ENCODE measurements at regions not wholly inside any gene's neighbourhood (a gene's known extent, or its start where the extent isn't known, plus 50 kb on each side); places are given as distances from the start of the nearest gene placed in this dataset.

DNA sequence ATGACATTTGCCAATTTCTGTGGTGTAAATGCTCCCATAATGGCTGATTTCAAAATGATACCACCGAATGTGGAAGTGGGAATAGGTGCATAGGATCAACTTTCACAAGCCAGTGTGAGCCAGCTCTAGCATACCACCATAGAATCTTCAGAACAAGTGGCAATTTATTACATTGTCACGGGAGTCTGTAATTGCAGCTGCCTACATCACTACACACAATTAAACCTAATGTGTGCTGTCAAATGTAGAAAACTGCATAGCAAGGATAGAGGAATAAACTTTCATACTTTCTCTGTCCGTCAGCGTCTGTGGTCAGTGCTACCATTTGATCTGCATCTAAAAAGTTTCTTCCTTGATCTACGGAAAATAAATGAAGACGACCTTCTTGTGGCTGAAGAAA lies 417.8 kb upstream of the TOM1L1 start:
- TF ChIP-seq, protein P1, sequence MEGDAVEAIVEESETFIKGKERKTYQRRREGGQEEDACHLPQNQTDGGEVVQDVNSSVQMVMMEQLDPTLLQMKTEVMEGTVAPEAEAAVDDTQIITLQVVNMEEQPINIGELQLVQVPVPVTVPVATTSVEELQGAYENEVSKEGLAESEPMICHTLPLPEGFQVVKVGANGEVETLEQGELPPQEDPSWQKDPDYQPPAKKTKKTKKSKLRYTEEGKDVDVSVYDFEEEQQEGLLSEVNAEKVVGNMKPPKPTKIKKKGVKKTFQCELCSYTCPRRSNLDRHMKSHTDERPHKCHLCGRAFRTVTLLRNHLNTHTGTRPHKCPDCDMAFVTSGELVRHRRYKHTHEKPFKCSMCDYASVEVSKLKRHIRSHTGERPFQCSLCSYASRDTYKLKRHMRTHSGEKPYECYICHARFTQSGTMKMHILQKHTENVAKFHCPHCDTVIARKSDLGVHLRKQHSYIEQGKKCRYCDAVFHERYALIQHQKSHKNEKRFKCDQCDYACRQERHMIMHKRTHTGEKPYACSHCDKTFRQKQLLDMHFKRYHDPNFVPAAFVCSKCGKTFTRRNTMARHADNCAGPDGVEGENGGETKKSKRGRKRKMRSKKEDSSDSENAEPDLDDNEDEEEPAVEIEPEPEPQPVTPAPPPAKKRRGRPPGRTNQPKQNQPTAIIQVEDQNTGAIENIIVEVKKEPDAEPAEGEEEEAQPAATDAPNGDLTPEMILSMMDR (IDR thresholded peaks at IDR 0.05) = no peak
- no peak for TF ChIP-seq POLR2A (IDR thresholded peaks at IDR 0.05)
- no peak for TF ChIP-seq POLR2AphosphoS5 (IDR thresholded peaks at IDR 0.05)

Data from prostate gland (tissue), 2 donors.